Ishikawa (cell line): ENCODE measurements at regions not wholly inside any gene's neighbourhood (a gene's known extent, or its start where the extent isn't known, plus 50 kb on each side); places are given as distances from the start of the nearest gene placed in this dataset.

ENCODE experiments used
- CEBPB ChIP-seq: IDR thresholded peaks from 2 replicates; pipeline ENCODE4 v1.6.1; 2012
- EGR1 ChIP-seq: IDR thresholded peaks from 2 replicates; pipeline ENCODE4 v1.6.1; 2012
- EP300 ChIP-seq: IDR thresholded peaks from 2 replicates; pipeline ENCODE4 v1.6.1; 2012; ENCODE audit warnings: borderline replicate concordance
- MAX ChIP-seq: IDR thresholded peaks from 2 replicates; pipeline ENCODE4 v1.6.1; 2012
- RAD21 ChIP-seq: IDR thresholded peaks from 2 replicates; pipeline ENCODE4 v1.6.1; 2012; ENCODE audit warnings: low read depth
- REST ChIP-seq: IDR thresholded peaks from 2 replicates; pipeline ENCODE4 v1.6.1; 2012; ENCODE audit warnings: low read depth, mild to moderate bottlenecking
- TAF1 ChIP-seq: IDR thresholded peaks from 2 replicates; pipeline ENCODE4 v1.6.1; 2012; ENCODE audit warnings: low read depth, mild to moderate bottlenecking
- YY1 ChIP-seq: IDR thresholded peaks from 2 replicates; pipeline ENCODE4 v1.6.1; 2012; ENCODE audit warnings: low read depth
- TF ChIP-seq, protein P1 (sequence below): IDR thresholded peaks from 2 replicates; pipeline ENCODE4 v1.6.1; 2012

- TF ChIP-seq EGR1 (no peak), RAD21 (no peak), TAF1 (no peak), MAX (no peak), REST (no peak), EP300 (no peak), CEBPB (no peak), YY1 (no peak)
- TF ChIP-seq, protein P1, sequence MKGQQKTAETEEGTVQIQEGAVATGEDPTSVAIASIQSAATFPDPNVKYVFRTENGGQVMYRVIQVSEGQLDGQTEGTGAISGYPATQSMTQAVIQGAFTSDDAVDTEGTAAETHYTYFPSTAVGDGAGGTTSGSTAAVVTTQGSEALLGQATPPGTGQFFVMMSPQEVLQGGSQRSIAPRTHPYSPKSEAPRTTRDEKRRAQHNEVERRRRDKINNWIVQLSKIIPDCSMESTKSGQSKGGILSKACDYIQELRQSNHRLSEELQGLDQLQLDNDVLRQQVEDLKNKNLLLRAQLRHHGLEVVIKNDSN = no peak
Observed at GRCh38 chr9:73807952-73808351, 656.3 kb downstream of the ANXA1 start.
